ENCODE measurements at regions not wholly inside any gene's neighbourhood (a gene's known extent, or its start where the extent isn't known, plus 50 kb on each side); places are given as distances from the start of the nearest gene placed in this dataset.

DNA sequence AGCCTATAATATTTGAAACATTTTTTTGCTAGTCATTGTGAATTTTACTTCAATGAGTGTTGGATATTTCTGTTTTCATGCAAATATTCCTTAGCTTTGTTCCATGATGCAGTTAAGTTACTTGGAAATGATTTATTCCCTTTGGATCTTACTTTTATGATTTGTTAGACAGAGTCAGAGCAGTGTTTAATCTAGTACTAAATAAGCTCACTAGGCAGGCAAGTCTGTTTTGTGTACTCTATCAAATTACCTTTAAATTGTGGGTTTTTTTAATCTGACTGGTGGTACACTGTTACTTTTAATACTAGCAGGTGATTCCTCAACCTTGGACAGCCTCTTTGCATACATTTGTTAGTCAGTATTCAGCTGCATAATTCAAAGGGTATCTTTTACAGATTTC, 173.3 kb upstream of the MBNL1 start:
- TF ChIP-seq, protein P1, sequence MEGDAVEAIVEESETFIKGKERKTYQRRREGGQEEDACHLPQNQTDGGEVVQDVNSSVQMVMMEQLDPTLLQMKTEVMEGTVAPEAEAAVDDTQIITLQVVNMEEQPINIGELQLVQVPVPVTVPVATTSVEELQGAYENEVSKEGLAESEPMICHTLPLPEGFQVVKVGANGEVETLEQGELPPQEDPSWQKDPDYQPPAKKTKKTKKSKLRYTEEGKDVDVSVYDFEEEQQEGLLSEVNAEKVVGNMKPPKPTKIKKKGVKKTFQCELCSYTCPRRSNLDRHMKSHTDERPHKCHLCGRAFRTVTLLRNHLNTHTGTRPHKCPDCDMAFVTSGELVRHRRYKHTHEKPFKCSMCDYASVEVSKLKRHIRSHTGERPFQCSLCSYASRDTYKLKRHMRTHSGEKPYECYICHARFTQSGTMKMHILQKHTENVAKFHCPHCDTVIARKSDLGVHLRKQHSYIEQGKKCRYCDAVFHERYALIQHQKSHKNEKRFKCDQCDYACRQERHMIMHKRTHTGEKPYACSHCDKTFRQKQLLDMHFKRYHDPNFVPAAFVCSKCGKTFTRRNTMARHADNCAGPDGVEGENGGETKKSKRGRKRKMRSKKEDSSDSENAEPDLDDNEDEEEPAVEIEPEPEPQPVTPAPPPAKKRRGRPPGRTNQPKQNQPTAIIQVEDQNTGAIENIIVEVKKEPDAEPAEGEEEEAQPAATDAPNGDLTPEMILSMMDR (IDR thresholded peaks at IDR 0.05), result no peak
- TF ChIP-seq EZH2 (IDR thresholded peaks at IDR 0.05; ENCODE audit: borderline replicate concordance, insufficient read depth, low read depth, low read length, poor library complexity, severe bottlenecking), result no peak

All from B cell (primary cell).